ENCODE measurements at regions not wholly inside any gene's neighbourhood (a gene's known extent, or its start where the extent isn't known, plus 50 kb on each side); places are given as distances from the start of the nearest gene placed in this dataset.

DNA sequence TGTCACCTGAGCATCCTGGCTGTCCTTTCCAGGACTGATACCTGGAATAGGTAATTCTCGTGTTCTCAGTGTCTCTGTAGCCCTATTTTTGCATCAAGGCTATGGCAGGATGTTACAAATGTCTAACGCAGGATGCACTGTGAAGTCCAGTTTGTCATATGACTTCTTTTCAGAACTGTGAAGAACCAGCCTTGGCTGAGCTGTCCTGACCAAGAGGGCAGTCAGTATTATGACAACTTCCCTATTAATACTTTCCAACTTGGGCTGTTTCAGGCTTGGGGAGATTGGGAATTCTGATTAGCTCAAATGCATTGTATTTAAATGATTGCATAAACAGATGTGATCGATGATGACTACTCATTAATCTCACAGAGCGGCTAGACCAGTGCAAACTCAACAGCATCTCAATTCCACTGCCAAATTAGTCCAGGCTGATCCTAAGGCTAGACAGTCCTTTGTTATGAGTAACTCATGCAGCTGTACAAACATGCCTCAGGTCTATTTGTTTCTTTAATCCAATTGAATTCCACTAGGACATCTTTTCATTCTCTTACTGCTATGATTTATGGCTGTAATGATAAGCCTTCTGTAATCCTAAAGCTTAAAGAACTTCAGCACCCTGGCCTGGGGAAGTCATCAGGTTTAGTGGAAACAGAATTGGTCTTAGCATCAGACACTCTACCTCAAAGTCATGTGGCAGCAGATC, 331.6 kb downstream of the KCNS3 start:
- TF ChIP-seq SETDB1 (IDR thresholded peaks at IDR 0.05; ENCODE audit: insufficient read length, low read length) = no peak
- TF ChIP-seq, protein P1, sequence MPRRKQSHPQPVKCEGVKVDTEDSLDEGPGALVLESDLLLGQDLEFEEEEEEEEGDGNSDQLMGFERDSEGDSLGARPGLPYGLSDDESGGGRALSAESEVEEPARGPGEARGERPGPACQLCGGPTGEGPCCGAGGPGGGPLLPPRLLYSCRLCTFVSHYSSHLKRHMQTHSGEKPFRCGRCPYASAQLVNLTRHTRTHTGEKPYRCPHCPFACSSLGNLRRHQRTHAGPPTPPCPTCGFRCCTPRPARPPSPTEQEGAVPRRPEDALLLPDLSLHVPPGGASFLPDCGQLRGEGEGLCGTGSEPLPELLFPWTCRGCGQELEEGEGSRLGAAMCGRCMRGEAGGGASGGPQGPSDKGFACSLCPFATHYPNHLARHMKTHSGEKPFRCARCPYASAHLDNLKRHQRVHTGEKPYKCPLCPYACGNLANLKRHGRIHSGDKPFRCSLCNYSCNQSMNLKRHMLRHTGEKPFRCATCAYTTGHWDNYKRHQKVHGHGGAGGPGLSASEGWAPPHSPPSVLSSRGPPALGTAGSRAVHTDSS (tag by site-specific recombination; IDR thresholded peaks at IDR 0.05) = no peak
- TF ChIP-seq, protein P2, sequence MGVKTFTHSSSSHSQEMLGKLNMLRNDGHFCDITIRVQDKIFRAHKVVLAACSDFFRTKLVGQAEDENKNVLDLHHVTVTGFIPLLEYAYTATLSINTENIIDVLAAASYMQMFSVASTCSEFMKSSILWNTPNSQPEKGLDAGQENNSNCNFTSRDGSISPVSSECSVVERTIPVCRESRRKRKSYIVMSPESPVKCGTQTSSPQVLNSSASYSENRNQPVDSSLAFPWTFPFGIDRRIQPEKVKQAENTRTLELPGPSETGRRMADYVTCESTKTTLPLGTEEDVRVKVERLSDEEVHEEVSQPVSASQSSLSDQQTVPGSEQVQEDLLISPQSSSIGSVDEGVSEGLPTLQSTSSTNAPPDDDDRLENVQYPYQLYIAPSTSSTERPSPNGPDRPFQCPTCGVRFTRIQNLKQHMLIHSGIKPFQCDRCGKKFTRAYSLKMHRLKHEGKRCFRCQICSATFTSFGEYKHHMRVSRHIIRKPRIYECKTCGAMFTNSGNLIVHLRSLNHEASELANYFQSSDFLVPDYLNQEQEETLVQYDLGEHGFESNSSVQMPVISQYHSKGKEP (tag by site-specific recombination; IDR thresholded peaks at IDR 0.05) = no peak
- no peak for TF ChIP-seq SP2 (tag by site-specific recombination; IDR thresholded peaks at IDR 0.05)
- no peak for TF ChIP-seq ZNF707 (tag by site-specific recombination; IDR thresholded peaks at IDR 0.05)
- TF ChIP-seq, protein P3, sequence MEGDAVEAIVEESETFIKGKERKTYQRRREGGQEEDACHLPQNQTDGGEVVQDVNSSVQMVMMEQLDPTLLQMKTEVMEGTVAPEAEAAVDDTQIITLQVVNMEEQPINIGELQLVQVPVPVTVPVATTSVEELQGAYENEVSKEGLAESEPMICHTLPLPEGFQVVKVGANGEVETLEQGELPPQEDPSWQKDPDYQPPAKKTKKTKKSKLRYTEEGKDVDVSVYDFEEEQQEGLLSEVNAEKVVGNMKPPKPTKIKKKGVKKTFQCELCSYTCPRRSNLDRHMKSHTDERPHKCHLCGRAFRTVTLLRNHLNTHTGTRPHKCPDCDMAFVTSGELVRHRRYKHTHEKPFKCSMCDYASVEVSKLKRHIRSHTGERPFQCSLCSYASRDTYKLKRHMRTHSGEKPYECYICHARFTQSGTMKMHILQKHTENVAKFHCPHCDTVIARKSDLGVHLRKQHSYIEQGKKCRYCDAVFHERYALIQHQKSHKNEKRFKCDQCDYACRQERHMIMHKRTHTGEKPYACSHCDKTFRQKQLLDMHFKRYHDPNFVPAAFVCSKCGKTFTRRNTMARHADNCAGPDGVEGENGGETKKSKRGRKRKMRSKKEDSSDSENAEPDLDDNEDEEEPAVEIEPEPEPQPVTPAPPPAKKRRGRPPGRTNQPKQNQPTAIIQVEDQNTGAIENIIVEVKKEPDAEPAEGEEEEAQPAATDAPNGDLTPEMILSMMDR (tag by site-specific recombination; IDR thresholded peaks at IDR 0.05) = no peak
- TF ChIP-seq ZNF558 (tag by site-specific recombination; IDR thresholded peaks at IDR 0.05) = no peak

Data from HEK293 (cell line).